Epithelial cell of esophagus (primary cell): ENCODE measurements at regions not wholly inside any gene's neighbourhood (a gene's known extent, or its start where the extent isn't known, plus 50 kb on each side); places are given as distances from the start of the nearest gene placed in this dataset.

ENCODE experiments used
- DNase-seq: peaks from one replicate; pipeline ENCODE4 v3.0.0; 2010; ENCODE audit warnings: low read depth
- H3K4me3 ChIP-seq: 2 replicates; pipeline ENCODE4 v1.5.1; 2011; ENCODE audit warnings: mild to moderate bottlenecking, low read length, control low read depth
- CTCF ChIP-seq: IDR thresholded peaks from 2 replicates; pipeline ENCODE4 v1.5.1; 2011; ENCODE audit warnings: low read depth, mild to moderate bottlenecking, low read length, control low read depth, inconsistent platforms; ENCODE audit not compliant: insufficient read depth; ENCODE audit errors: missing control alignments

- no peak for TF ChIP-seq CTCF
- no peak overlapping the region for H3K4me3 ChIP-seq
- no peak for DNase-seq
Measured at GRCh38 chr7:11252011-11252607, 278.4 kb downstream of the PHF14 start.

- TF ChIP-seq CTCF, result no peak
- no peak for DNase-seq
- H3K4me3 ChIP-seq, result no peak overlapping the region
Measured at GRCh38 chr7:11252705-11253272, 279.1 kb downstream of the PHF14 start.

- no peak overlapping the region for H3K4me3 ChIP-seq
- no peak for DNase-seq
- TF ChIP-seq CTCF, result no peak
Measured at GRCh38 chr7:11256501-11256900, 282.8 kb downstream of the PHF14 start.

- H3K4me3 ChIP-seq, result no peak overlapping the region
- no peak for TF ChIP-seq CTCF
- DNase-seq, result peak; percentile 4
Measured at GRCh38 chr7:11261470-11261869, 287.8 kb downstream of the PHF14 start.

GRCh38 chr7:11266101-11266500 is 292.4 kb downstream of the PHF14 start:
- no peak for TF ChIP-seq CTCF
- DNase-seq, result no peak
- H3K4me3 ChIP-seq, result no peak overlapping the region

GRCh38 chr7:11272352-11272751 is 298.7 kb downstream of the PHF14 start:
- DNase-seq, result no peak
- H3K4me3 ChIP-seq, result no peak overlapping the region
- TF ChIP-seq CTCF, result no peak

GRCh38 chr7:11274074-11274473 is 300.4 kb downstream of the PHF14 start:
- TF ChIP-seq CTCF, result no peak
- no peak overlapping the region for H3K4me3 ChIP-seq
- DNase-seq, result no peak
